GM20431 (cell line): ENCODE measurements at regions not wholly inside any gene's neighbourhood (a gene's known extent, or its start where the extent isn't known, plus 50 kb on each side); places are given as distances from the start of the nearest gene placed in this dataset.

Source experiments
- in situ Hi-C: fragments of 300-500 bp; cut with MseI, MboI; formaldehyde crosslinking; loops from one replicate; pipeline ENCODE4 v1.15.0; 2020; ENCODE audit warnings: low sequenced_read_pairs; ENCODE audit not compliant: unreplicated experiment

GRCh38 chr17:71993363-71993762 lies 127.5 kb upstream of the SOX9 start:
- in situ Hi-C loops: no loop called here

GRCh38 chr17:71995590-71995989 lies 125.2 kb upstream of the SOX9 start:
- in situ Hi-C loops: no loop called here

- in situ Hi-C loops: no loop called here
Observed at GRCh38 chr17:72004011-72004427, 116.8 kb upstream of the SOX9 start.

- in situ Hi-C loops: no loop called here
Observed at GRCh38 chr17:72004611-72005331, 116.0 kb upstream of the SOX9 start.

DNA sequence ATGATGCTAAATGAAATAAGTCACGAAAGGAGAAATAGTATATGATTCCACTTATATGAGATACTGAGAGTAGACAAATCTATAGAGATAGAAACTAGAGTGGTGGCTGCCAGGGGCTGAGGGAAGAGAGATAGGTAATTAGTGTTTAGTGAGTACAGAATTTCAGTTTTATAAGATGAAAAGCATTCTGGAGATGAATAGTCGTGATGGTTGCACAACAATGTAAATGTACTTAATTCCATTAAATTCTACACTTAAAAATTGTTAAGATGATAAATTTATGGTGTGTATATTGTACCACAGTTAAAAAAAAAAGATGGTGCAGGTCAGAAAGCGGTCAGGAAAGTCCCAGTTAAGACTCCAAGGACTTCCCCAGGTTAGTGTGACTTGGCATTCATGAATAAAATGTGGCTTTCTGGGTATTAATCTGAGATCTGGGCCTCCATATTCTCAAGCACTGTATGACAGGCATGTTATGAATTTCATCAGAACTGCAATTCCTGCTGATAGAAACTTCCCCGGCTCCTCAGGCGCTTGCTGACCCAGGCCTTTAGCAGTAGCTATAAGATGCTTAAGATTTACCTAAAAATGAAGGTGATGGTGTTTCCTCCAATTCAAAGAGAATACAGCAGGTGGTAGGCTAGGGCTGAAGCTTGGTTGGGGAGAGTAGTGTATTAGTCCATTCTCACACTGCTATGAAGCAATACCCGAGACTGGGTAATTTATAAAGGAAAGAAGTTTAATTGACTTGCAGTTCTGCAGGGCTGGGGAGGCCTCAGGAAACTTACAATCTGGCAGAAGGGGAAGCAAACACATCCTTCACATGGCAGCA lies 115.3 kb upstream of the SOX9 start:
- in situ Hi-C loops: no loop called here

- in situ Hi-C loops: no loop called here
Observed at GRCh38 chr17:72008236-72008876, 112.5 kb upstream of the SOX9 start.

GRCh38 chr17:72011561-72011960 lies 109.3 kb upstream of the SOX9 start:
- in situ Hi-C loops: no loop called here

DNA sequence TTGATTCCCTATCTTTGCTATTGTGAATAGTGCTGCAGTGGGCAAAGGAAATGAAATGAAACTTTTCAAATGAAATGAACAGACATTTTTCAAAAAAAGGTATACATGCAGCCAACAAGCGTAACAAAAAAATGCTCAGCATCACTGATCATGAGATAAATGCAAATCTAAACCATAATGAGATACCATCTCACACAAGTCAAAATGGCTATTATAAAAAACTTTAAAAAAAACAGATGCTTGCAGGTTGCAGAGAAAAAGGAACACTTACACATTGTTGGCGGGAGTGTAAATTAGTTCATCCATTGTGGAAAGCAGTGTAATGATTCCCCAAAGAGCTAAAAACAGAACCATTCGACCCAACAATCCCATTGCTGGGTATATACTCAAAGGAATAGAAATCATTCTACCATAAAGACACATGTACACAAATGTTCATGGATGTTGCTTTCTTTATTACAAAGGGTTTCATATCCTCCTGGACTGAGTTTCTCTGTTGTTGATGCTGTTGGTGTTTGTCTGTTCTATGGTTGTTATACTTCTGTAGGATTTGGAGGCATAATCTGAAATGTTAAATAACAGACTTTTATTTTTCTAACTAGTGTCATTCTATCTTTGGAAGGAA lies 99.3 kb upstream of the SOX9 start:
- in situ Hi-C loops: no loop called here

GRCh38 chr17:72022328-72023275 lies 98.2 kb upstream of the SOX9 start:
- in situ Hi-C loops: no loop called here

GRCh38 chr17:72024457-72024856 lies 96.4 kb upstream of the SOX9 start:
- in situ Hi-C loops: no loop called here

- in situ Hi-C loops: no loop called here
Observed at GRCh38 chr17:72025113-72025512, 95.7 kb upstream of the SOX9 start.

DNA sequence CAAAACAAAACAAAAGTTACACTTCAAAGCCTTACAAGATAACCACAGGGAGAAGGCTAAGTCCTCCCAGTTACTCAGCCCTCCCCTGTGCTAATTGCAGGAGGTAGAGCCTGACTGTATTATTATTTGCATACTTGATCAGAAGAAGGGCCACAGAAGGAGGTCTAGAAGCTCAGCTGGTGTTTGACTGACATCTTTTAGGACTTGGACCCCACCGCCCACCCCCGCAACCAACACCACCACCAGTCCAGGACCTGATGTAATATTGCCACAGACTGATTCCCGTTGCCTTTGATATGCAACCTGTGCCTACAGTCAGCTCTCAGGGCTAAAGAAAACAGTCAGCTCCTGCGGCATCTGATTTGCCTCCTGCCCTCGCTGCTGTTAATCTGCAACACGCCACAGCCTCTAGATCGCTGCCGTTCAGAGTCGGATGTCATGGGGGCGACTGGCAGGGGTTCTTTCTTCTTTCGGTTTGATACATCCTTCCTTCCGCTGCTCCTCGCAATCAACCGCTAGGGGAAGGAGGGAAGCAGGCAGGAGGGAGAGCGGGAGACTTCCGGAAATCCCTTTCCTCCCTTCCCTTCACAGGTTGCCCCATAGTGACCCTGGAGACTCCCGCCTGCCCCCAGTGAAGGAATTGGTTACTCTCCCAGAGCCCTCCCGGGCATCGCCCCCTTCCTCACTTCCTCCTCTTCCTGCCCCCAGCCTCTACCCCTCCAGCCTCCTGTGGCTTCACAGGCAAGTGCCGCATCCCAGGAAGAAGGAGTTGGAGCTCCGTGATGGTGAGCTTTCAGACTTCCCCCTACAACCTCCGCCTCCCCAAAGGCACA lies 90.5 kb upstream of the SOX9 start:
- in situ Hi-C loops: no loop called here

DNA sequence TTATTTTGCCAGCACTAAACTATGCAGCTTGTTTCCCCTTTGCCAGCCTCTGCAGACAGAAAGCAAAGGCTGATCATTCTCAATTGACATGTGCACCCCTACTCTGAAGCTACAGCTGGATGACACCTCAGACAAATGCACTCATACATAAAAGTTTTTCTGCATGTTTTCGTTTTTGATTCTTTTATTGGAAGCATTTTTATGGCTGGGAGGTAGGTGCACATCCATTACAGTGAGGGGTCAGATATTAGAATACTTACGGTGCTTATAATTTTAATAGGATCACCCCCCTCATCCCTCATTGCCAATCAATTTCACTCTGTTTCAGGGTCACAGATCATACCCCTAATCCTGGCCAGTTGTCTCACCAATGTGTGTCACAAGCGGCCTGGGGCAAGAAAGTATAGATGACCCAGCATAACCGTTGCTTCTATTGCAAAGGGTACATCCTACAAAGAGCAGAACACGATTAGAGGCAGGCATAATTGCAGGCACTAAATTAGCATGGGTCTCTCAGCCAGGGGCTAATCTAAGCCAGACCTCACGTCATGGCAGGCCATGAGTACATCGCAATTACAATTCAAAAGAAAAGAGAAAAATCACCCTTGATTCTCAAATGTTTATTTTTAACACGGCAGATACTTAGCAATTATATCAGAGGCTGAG lies 89.5 kb upstream of the SOX9 start:
- in situ Hi-C loops: no loop called here

GRCh38 chr17:72033334-72033733 lies 87.5 kb upstream of the SOX9 start:
- in situ Hi-C loops: no loop called here

GRCh38 chr17:72034000-72034399 lies 86.8 kb upstream of the SOX9 start:
- in situ Hi-C loops: no loop called here

DNA sequence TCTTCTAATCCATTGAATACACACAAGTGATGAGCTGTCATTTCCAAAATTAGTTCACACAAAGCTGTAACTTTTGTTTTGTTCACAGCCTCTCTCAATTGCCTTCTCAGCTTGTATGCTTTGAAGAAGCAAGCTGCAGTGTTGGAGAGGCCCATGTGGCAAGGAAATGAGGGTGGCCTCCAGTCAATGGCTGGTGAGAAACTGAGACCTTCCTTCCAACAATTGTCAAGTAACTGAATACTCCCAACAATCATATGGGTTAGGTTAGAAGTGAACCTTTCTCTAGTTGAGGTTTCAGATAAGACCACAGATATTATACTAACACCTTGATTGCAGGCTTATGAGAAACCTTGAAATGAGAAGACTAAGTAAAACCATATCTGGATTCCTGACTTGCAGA lies 82.4 kb upstream of the SOX9 start:
- in situ Hi-C loops: no loop called here

GRCh38 chr17:72039490-72039889 lies 81.3 kb upstream of the SOX9 start:
- in situ Hi-C loops: no loop called here

GRCh38 chr17:72046178-72046577 lies 74.6 kb upstream of the SOX9 start:
- in situ Hi-C loops: no loop called here
